HUES64 (cell line): ENCODE measurements at regions not wholly inside any gene's neighbourhood (a gene's known extent, or its start where the extent isn't known, plus 50 kb on each side); places are given as distances from the start of the nearest gene placed in this dataset.

Experiments
- H3K27ac ChIP-seq: 2 replicates; pipeline ENCODE4 v1.7.0; 2013; ENCODE audit warnings: low read depth, low read length, inconsistent platforms
- H3K27me3 ChIP-seq: 2 replicates; pipeline ENCODE4 v1.6.1; 2013; ENCODE audit warnings: mild to moderate bottlenecking, low read length; ENCODE audit not compliant: insufficient read depth
- H3K36me3 ChIP-seq: 2 replicates; pipeline ENCODE4 v1.6.1; 2013; ENCODE audit warnings: mild to moderate bottlenecking, low read length; ENCODE audit not compliant: insufficient read depth
- H3K4me1 ChIP-seq: 2 replicates; pipeline ENCODE4 v1.6.1; 2013; ENCODE audit warnings: mild to moderate bottlenecking, low read length, moderate library complexity; ENCODE audit not compliant: insufficient read depth
- H3K4me3 ChIP-seq: 2 replicates; pipeline ENCODE4 v1.5.1; 2013; ENCODE audit warnings: mild to moderate bottlenecking, low read length, moderate library complexity
- H3K9ac ChIP-seq: 2 replicates; pipeline ENCODE4 v1.6.1; 2013; ENCODE audit warnings: mild to moderate bottlenecking, low read depth, low read length
- H3K9me3 ChIP-seq: 2 replicates; pipeline ENCODE4 v1.6.1; 2013; ENCODE audit warnings: low read depth, low read length; ENCODE audit not compliant: insufficient read depth
- WGBS: fragments of 150-250, 120-280 bp; methylation state at CpG from one replicate; pipeline ENCODE4 v1.1.7; 2013; ENCODE audit warnings: missing lambda C conversion rate; 5-methylcytosine and 5-hydroxymethylcytosine counted together

- H3K27ac ChIP-seq, result no peak overlapping the region
Observed at GRCh38 chr5:68046445-68046844, 169.1 kb upstream of the PIK3R1 start.

GRCh38 chr5:68041293-68041692 is 174.3 kb upstream of the PIK3R1 start:
- no peak overlapping the region for H3K4me3 ChIP-seq
- 0 out of 2 replicates have a peak, but pooled peaks cover 1% of the 10 kb centered on the region for H3K9me3 ChIP-seq
- no peak overlapping the region for H3K9ac ChIP-seq
- no peak overlapping the region for H3K27ac ChIP-seq
- no peaks in the 10 kb centered on the region for H3K36me3 ChIP-seq
- H3K27me3 ChIP-seq, result no peaks in the 10 kb centered on the region
- peaks cover 7% of the 10 kb centered on the region; the same call in 1 of the 2 replicates for H3K4me1 ChIP-seq
- WGBS, result 88% methylated on average over 7 of the region's 8 CpGs

More at GRCh38 chr5:68046445-68046844, 169.1 kb upstream of the PIK3R1 start:
- Histone ChIP-seq H3K36me3 (no peaks in the 10 kb centered on the region), H3K4me1 (peaks cover 7% of the 10 kb centered on the region; the same call in 1 of the 2 replicates), H3K9ac (no peak overlapping the region), H3K4me3 (no peak overlapping the region), H3K27me3 (no peaks in the 10 kb centered on the region), H3K9me3 (peaks cover 32% of the 10 kb centered on the region)
- WGBS, result 93% methylated on average over 5 of the region's 5 CpGs

- Histone ChIP-seq H3K27me3 (no peaks in the 10 kb centered on the region), H3K4me3 (no peak overlapping the region), H3K4me1 (peaks cover 7% of the 10 kb centered on the region; the same call in 1 of the 2 replicates), H3K36me3 (no peaks in the 10 kb centered on the region), H3K9me3 (no peaks in the 10 kb centered on the region), H3K27ac (no peak overlapping the region), H3K9ac (no peak overlapping the region)
- WGBS, result 96% methylated on average over 6 of the region's 6 CpGs
Observed at GRCh38 chr5:68037546-68037945, 178.0 kb upstream of the PIK3R1 start.

- Histone ChIP-seq H3K4me1 (no peaks in the 10 kb centered on the region), H3K4me3 (no peak overlapping the region), H3K9ac (no peak overlapping the region), H3K36me3 (no peaks in the 10 kb centered on the region), H3K27me3 (no peaks in the 10 kb centered on the region), H3K27ac (no peak overlapping the region), H3K9me3 (no peaks in the 10 kb centered on the region)
- 90% methylated on average over 4 of the region's 4 CpGs for WGBS
Observed at GRCh38 chr5:68033961-68034571, 181.5 kb upstream of the PIK3R1 start.

GRCh38 chr5:68033029-68033428 is 182.5 kb upstream of the PIK3R1 start:
- WGBS, result 86% methylated on average over 5 of the region's 5 CpGs
- H3K27me3 ChIP-seq, result no peaks in the 10 kb centered on the region

GRCh38 chr5:68032216-68032762 is 183.3 kb upstream of the PIK3R1 start:
- no peaks in the 10 kb centered on the region for H3K27me3 ChIP-seq
- no peak overlapping the region for H3K27ac ChIP-seq
- H3K9me3 ChIP-seq, result no peaks in the 10 kb centered on the region
- 96% methylated on average over 3 of the region's 5 CpGs for WGBS
- H3K4me1 ChIP-seq, result no peaks in the 10 kb centered on the region
- no peak overlapping the region for H3K9ac ChIP-seq
- no peak overlapping the region for H3K4me3 ChIP-seq
- no peaks in the 10 kb centered on the region for H3K36me3 ChIP-seq

More at GRCh38 chr5:68033029-68033428, 182.5 kb upstream of the PIK3R1 start:
- H3K36me3 ChIP-seq, result no peaks in the 10 kb centered on the region
- no peak overlapping the region for H3K27ac ChIP-seq
- H3K9me3 ChIP-seq, result no peaks in the 10 kb centered on the region
- H3K9ac ChIP-seq, result no peak overlapping the region
- no peak overlapping the region for H3K4me3 ChIP-seq
- no peaks in the 10 kb centered on the region for H3K4me1 ChIP-seq

- Histone ChIP-seq H3K9me3 (no peaks in the 10 kb centered on the region), H3K27ac (no peak overlapping the region), H3K27me3 (no peaks in the 10 kb centered on the region), H3K9ac (no peak overlapping the region), H3K36me3 (no peaks in the 10 kb centered on the region), H3K4me1 (peaks cover 9% of the 10 kb centered on the region), H3K4me3 (no peak overlapping the region)
- WGBS, result 91% methylated on average over 2 of the region's 2 CpGs
Observed at GRCh38 chr5:68028131-68028727, 187.3 kb upstream of the PIK3R1 start.

- WGBS, result 90% methylated on average over 4 of the region's 4 CpGs
- Histone ChIP-seq H3K4me1 (peaks cover 14% of the 10 kb centered on the region), H3K27me3 (no peaks in the 10 kb centered on the region), H3K9me3 (no peaks in the 10 kb centered on the region), H3K27ac (no peak overlapping the region), H3K9ac (no peak overlapping the region), H3K36me3 (no peaks in the 10 kb centered on the region), H3K4me3 (no peak overlapping the region)
Observed at GRCh38 chr5:68027519-68027918, 188.0 kb upstream of the PIK3R1 start.

- WGBS, result 100% methylated on average over 1 of the region's 1 CpG
Observed at GRCh38 chr5:68026092-68026885, 189.3 kb upstream of the PIK3R1 start.

GRCh38 chr5:68024426-68024825 is 191.1 kb upstream of the PIK3R1 start:
- H3K9me3 ChIP-seq, result no peaks in the 10 kb centered on the region
- no peaks in the 10 kb centered on the region for H3K36me3 ChIP-seq
- H3K9ac ChIP-seq, result no peak overlapping the region
- H3K27ac ChIP-seq, result no peak overlapping the region
- H3K4me3 ChIP-seq, result no peak overlapping the region
- H3K27me3 ChIP-seq, result no peaks in the 10 kb centered on the region
- H3K4me1 ChIP-seq, result peaks cover 22% of the 10 kb centered on the region

More at GRCh38 chr5:68026092-68026885, 189.3 kb upstream of the PIK3R1 start:
- H3K27me3 ChIP-seq, result no peaks in the 10 kb centered on the region
- no peaks in the 10 kb centered on the region for H3K36me3 ChIP-seq
- no peak overlapping the region for H3K27ac ChIP-seq
- H3K9me3 ChIP-seq, result no peaks in the 10 kb centered on the region
- no peak overlapping the region for H3K4me3 ChIP-seq
- no peak overlapping the region for H3K9ac ChIP-seq
- peaks cover 22% of the 10 kb centered on the region for H3K4me1 ChIP-seq

- WGBS, result 90% methylated on average over 3 of the region's 4 CpGs
- Histone ChIP-seq H3K27me3 (no peaks in the 10 kb centered on the region), H3K36me3 (no peaks in the 10 kb centered on the region), H3K4me1 (peaks cover 19% of the 10 kb centered on the region), H3K9ac (no peak overlapping the region), H3K4me3 (no peak overlapping the region), H3K27ac (no peak overlapping the region), H3K9me3 (peaks cover 4% of the 10 kb centered on the region; the same call in 1 of the 2 replicates)
Observed at GRCh38 chr5:68021916-68022315, 193.6 kb upstream of the PIK3R1 start.
